ENCODE measurements at regions not wholly inside any gene's neighbourhood (a gene's known extent, or its start where the extent isn't known, plus 50 kb on each side); places are given as distances from the start of the nearest gene placed in this dataset.
"Not testable (repeated sequence)": the region's sequence is repeated elsewhere in the genome, so short reads cannot be mapped to it uniquely, and the experiment has no call there.

- H3K4me3 ChIP-seq (ENCODE audit: control insufficient read depth, low read depth, low read length); DNase-seq (ENCODE audit: low read depth): not testable (repeated sequence)
These were observed 965.8 kb upstream of the DEFB115 start for GRCh38 chr20:30291686-30292085.

- H3K4me3 ChIP-seq (ENCODE audit: control insufficient read depth, low read depth, low read length); DNase-seq (ENCODE audit: low read depth): not testable (repeated sequence)
These were observed 962.1 kb upstream of the DEFB115 start for GRCh38 chr20:30295396-30295795.

GRCh38 chr20:30295967-30296366, 961.5 kb upstream of the DEFB115 start:
- DNase-seq (ENCODE audit: low read depth); H3K4me3 ChIP-seq (ENCODE audit: control insufficient read depth, low read depth, low read length): not testable (repeated sequence)

GRCh38 chr20:30297878-30298595, 959.4 kb upstream of the DEFB115 start:
- not testable (repeated sequence) for H3K4me3 ChIP-seq (ENCODE audit: control insufficient read depth, low read depth, low read length); DNase-seq (ENCODE audit: low read depth)

GRCh38 chr20:30300220-30300642, 957.2 kb upstream of the DEFB115 start:
- H3K4me3 ChIP-seq (ENCODE audit: control insufficient read depth, low read depth, low read length); DNase-seq (ENCODE audit: low read depth): not testable (repeated sequence)

- not testable (repeated sequence) for H3K4me3 ChIP-seq (ENCODE audit: control insufficient read depth, low read depth, low read length); DNase-seq (ENCODE audit: low read depth)
These were observed 954.7 kb upstream of the DEFB115 start for GRCh38 chr20:30302786-30303185.

GRCh38 chr20:30309938-30310337, 947.5 kb upstream of the DEFB115 start:
- DNase-seq (ENCODE audit: low read depth): not testable (repeated sequence)

GRCh38 chr20:30310385-30310784, 947.1 kb upstream of the DEFB115 start:
- DNase-seq (ENCODE audit: low read depth); H3K4me3 ChIP-seq (ENCODE audit: control insufficient read depth, low read depth, low read length): not testable (repeated sequence)

More at GRCh38 chr20:30309938-30310337, 947.5 kb upstream of the DEFB115 start:
- H3K4me3 ChIP-seq (ENCODE audit: control insufficient read depth, low read depth, low read length): not testable (repeated sequence)

- not testable (repeated sequence) for H3K4me3 ChIP-seq (ENCODE audit: control insufficient read depth, low read depth, low read length); DNase-seq (ENCODE audit: low read depth)
These were observed 945.2 kb upstream of the DEFB115 start for GRCh38 chr20:30312220-30312619.

- not testable (repeated sequence) for DNase-seq (ENCODE audit: low read depth); H3K4me3 ChIP-seq (ENCODE audit: control insufficient read depth, low read depth, low read length)
These were observed 943.8 kb upstream of the DEFB115 start for GRCh38 chr20:30313660-30314059.

GRCh38 chr20:30316063-30316462, 941.4 kb upstream of the DEFB115 start:
- DNase-seq (ENCODE audit: low read depth); H3K4me3 ChIP-seq (ENCODE audit: control insufficient read depth, low read depth, low read length): not testable (repeated sequence)

GRCh38 chr20:30316532-30317299, 940.7 kb upstream of the DEFB115 start:
- DNase-seq (ENCODE audit: low read depth); H3K4me3 ChIP-seq (ENCODE audit: control insufficient read depth, low read depth, low read length): not testable (repeated sequence)

GRCh38 chr20:30333744-30334143, 923.7 kb upstream of the DEFB115 start:
- not testable (repeated sequence) for DNase-seq (ENCODE audit: low read depth); H3K4me3 ChIP-seq (ENCODE audit: control insufficient read depth, low read depth, low read length)

GRCh38 chr20:30337556-30337955, 919.9 kb upstream of the DEFB115 start:
- DNase-seq (ENCODE audit: low read depth); H3K4me3 ChIP-seq (ENCODE audit: control insufficient read depth, low read depth, low read length): not testable (repeated sequence)

GRCh38 chr20:30348932-30349331, 908.5 kb upstream of the DEFB115 start:
- peak; percentile 0 for DNase-seq (ENCODE audit: low read depth)
- H3K4me3 ChIP-seq (ENCODE audit: control insufficient read depth, low read depth, low read length): not testable (repeated sequence)

Data from fibroblast of mammary gland (primary cell).